ENCODE measurements at regions not wholly inside any gene's neighbourhood (a gene's known extent, or its start where the extent isn't known, plus 50 kb on each side); places are given as distances from the start of the nearest gene placed in this dataset.
A peak's percentile ranks its signal among the peaks of the same experiment; 100 is the strongest.
"Not testable (repeated sequence)": the region's sequence is repeated elsewhere in the genome, so short reads cannot be mapped to it uniquely, and the experiment has no call there.

- Mint-ChIP-seq H3K27ac (no peak overlapping the region), H3K4me1 (peaks cover 9% of the 10 kb centered on the region), H3K4me3 (no peak overlapping the region), H3K27me3 (peaks cover 27% of the 10 kb centered on the region), H3K9me3 (no peaks in the 10 kb centered on the region)
- DNase-seq (no peak), ATAC-seq (no peak)
These were observed 68.7 kb downstream of the MEPE start for GRCh38 chr4:87901422-87901992.

GRCh38 chr4:87904639-87905160, 70.8 kb upstream of the SPP1 start:
- DNase-seq: no peak
- ATAC-seq: no peak
- Mint-ChIP-seq H3K4me1 (no peaks in the 10 kb centered on the region), H3K27ac (no peak overlapping the region), H3K27me3 (peaks cover 22% of the 10 kb centered on the region), H3K4me3 (no peak overlapping the region), H3K9me3 (no peaks in the 10 kb centered on the region)

GRCh38 chr4:87908336-87908735, 67.2 kb upstream of the SPP1 start:
- ATAC-seq (no peak), DNase-seq (no peak)
- no peaks in the 10 kb centered on the region for H3K4me1 Mint-ChIP-seq
- H3K4me3 Mint-ChIP-seq: no peak overlapping the region
- peaks cover 12% of the 10 kb centered on the region for H3K27me3 Mint-ChIP-seq
- H3K27ac Mint-ChIP-seq: no peak overlapping the region
- H3K9me3 Mint-ChIP-seq: no peaks in the 10 kb centered on the region

GRCh38 chr4:87910795-87911194, 64.7 kb upstream of the SPP1 start:
- Mint-ChIP-seq H3K4me3 (no peak overlapping the region), H3K9me3 (no peaks in the 10 kb centered on the region), H3K27ac (no peak overlapping the region), H3K4me1 (no peaks in the 10 kb centered on the region), H3K27me3 (peaks cover 12% of the 10 kb centered on the region)
- DNase-seq: no peak
- no peak for ATAC-seq

GRCh38 chr4:87911252-87911774, 64.2 kb upstream of the SPP1 start:
- DNase-seq (no peak), ATAC-seq (no peak)
- Mint-ChIP-seq H3K27ac (no peak overlapping the region), H3K4me1 (no peaks in the 10 kb centered on the region), H3K27me3 (peaks cover 12% of the 10 kb centered on the region), H3K4me3 (no peak overlapping the region), H3K9me3 (no peaks in the 10 kb centered on the region)

- Mint-ChIP-seq H3K27ac (no peak overlapping the region), H3K27me3 (peaks cover 12% of the 10 kb centered on the region), H3K4me3 (no peak overlapping the region), H3K9me3 (no peaks in the 10 kb centered on the region), H3K4me1 (no peaks in the 10 kb centered on the region)
- ATAC-seq (no peak), DNase-seq (no peak)
These were observed 63.1 kb upstream of the SPP1 start for GRCh38 chr4:87912164-87913004.

GRCh38 chr4:87913896-87914295, 61.6 kb upstream of the SPP1 start:
- H3K27ac Mint-ChIP-seq: no peak overlapping the region
- H3K9me3 Mint-ChIP-seq: no peaks in the 10 kb centered on the region
- no peak for DNase-seq
- no peak overlapping the region for H3K4me3 Mint-ChIP-seq
- ATAC-seq: no peak
- peaks cover 12% of the 10 kb centered on the region for H3K27me3 Mint-ChIP-seq
- H3K4me1 Mint-ChIP-seq: no peaks in the 10 kb centered on the region

GRCh38 chr4:87915621-87916020, 59.9 kb upstream of the SPP1 start:
- Mint-ChIP-seq H3K27me3 (no peaks in the 10 kb centered on the region), H3K4me3 (no peak overlapping the region), H3K4me1 (no peaks in the 10 kb centered on the region), H3K27ac (no peak overlapping the region), H3K9me3 (no peaks in the 10 kb centered on the region)
- DNase-seq (no peak), ATAC-seq (no peak)

- H3K4me1 Mint-ChIP-seq: no peaks in the 10 kb centered on the region
- H3K27ac Mint-ChIP-seq: no peak overlapping the region
- no peak for ATAC-seq
- H3K9me3 Mint-ChIP-seq: no peaks in the 10 kb centered on the region
- no peaks in the 10 kb centered on the region for H3K27me3 Mint-ChIP-seq
- no peak for DNase-seq
- H3K4me3 Mint-ChIP-seq: no peak overlapping the region
These were observed 58.9 kb upstream of the SPP1 start for GRCh38 chr4:87916626-87917025.

- H3K9me3 Mint-ChIP-seq, H3K4me3 Mint-ChIP-seq, ATAC-seq, DNase-seq, H3K27me3 Mint-ChIP-seq, H3K4me1 Mint-ChIP-seq: not testable (repeated sequence)
- peak overlapping the region in 1 of 2 donors; percentile 37 for H3K27ac Mint-ChIP-seq
These were observed 57.6 kb upstream of the SPP1 start for GRCh38 chr4:87917911-87918310.

- H3K4me3 Mint-ChIP-seq: no peak overlapping the region
- H3K27ac Mint-ChIP-seq: no peak overlapping the region
- H3K4me1 Mint-ChIP-seq: no peaks in the 10 kb centered on the region
- DNase-seq (no peak), ATAC-seq (no peak)
- no peaks in the 10 kb centered on the region for H3K27me3 Mint-ChIP-seq
- no peaks in the 10 kb centered on the region for H3K9me3 Mint-ChIP-seq
These were observed 57.0 kb upstream of the SPP1 start for GRCh38 chr4:87918314-87919058.

GRCh38 chr4:87919304-87919703, 56.2 kb upstream of the SPP1 start:
- H3K27me3 Mint-ChIP-seq, H3K4me1 Mint-ChIP-seq, ATAC-seq, H3K9me3 Mint-ChIP-seq, H3K4me3 Mint-ChIP-seq, H3K27ac Mint-ChIP-seq, DNase-seq: not testable (repeated sequence)

- DNase-seq: no peak
These were observed 55.6 kb upstream of the SPP1 start for GRCh38 chr4:87919941-87920340.

GRCh38 chr4:87920478-87920877, 55.0 kb upstream of the SPP1 start:
- H3K4me3 Mint-ChIP-seq: no peak overlapping the region
- H3K27ac Mint-ChIP-seq: no peak overlapping the region
- no peaks in the 10 kb centered on the region for H3K4me1 Mint-ChIP-seq
- no peak for ATAC-seq
- H3K9me3 Mint-ChIP-seq: no peaks in the 10 kb centered on the region
- H3K27me3 Mint-ChIP-seq: no peaks in the 10 kb centered on the region
- DNase-seq: no peak

More at GRCh38 chr4:87919941-87920340, 55.6 kb upstream of the SPP1 start:
- Mint-ChIP-seq H3K27me3 (no peaks in the 10 kb centered on the region), H3K4me1 (no peaks in the 10 kb centered on the region), H3K27ac (no peak overlapping the region), H3K9me3 (no peaks in the 10 kb centered on the region), H3K4me3 (no peak overlapping the region)
- ATAC-seq: no peak

GRCh38 chr4:87921626-87922479, 53.7 kb upstream of the SPP1 start:
- not testable (repeated sequence) for H3K4me3 Mint-ChIP-seq, DNase-seq, H3K4me1 Mint-ChIP-seq, H3K9me3 Mint-ChIP-seq, ATAC-seq, H3K27me3 Mint-ChIP-seq
- H3K27ac Mint-ChIP-seq: peak overlapping the region in 1 of 2 donors; percentile 1
